ENCODE measurements at regions not wholly inside any gene's neighbourhood (a gene's known extent, or its start where the extent isn't known, plus 50 kb on each side); places are given as distances from the start of the nearest gene placed in this dataset.

- TF ChIP-seq GATA2 (IDR thresholded peaks at IDR 0.05; ENCODE audit: low read depth, low read length) (no peak), GATA3 (IDR thresholded peaks at IDR 0.05; ENCODE audit: low read depth, low read length) (no peak)
Observed at GRCh38 chr14:22434901-22435550, 154.0 kb downstream of the DAD1 start.
